NCI-H1694 (cell line): ENCODE measurements at regions not wholly inside any gene's neighbourhood (a gene's known extent, or its start where the extent isn't known, plus 50 kb on each side); places are given as distances from the start of the nearest gene placed in this dataset.

Experiments
- DNase-seq: peaks from one replicate; lab custom pipeline; 2025; lab: John Stamatoyannopoulos, UW

DNA sequence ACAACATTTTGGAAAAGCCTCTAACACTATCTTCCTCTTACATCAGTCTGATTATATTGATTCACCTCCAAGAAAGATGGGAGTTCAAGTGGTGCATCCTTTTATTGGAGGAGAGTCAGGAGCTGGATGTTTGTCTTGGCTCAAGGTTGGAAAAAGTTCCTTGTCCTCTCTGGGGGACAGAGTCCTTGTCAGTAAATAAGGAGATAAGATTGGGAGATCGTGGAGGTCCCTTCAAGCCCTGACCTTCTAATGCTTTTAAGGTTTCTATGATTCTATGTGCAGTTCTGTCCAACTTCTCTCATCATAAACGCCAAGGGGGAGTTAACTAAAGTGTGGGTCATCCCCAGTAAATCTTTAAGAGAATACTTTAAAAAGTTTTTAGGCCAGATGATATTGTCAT lies 60.9 kb upstream of the CCBE1 start:
- DNase-seq, result no peak

DNA sequence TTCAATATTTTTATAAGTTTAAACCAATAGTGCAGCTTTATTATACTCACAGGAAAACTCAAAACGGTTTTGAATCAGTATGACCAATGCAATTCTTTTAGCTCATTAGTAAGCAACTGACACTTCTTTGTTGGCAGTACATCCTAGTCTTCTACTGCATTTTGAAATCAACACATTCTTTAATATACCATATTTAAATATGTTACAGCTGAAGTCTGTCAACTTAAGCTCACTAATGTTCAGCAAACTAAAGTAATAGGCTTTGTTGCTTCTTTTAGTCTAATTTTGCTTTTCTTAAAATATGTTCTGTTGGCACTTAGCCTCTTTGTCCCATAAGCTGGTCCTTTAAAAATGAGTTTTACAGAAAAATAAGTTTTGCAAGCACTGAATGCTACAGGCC lies 55.4 kb upstream of the CCBE1 start:
- no peak for DNase-seq

DNA sequence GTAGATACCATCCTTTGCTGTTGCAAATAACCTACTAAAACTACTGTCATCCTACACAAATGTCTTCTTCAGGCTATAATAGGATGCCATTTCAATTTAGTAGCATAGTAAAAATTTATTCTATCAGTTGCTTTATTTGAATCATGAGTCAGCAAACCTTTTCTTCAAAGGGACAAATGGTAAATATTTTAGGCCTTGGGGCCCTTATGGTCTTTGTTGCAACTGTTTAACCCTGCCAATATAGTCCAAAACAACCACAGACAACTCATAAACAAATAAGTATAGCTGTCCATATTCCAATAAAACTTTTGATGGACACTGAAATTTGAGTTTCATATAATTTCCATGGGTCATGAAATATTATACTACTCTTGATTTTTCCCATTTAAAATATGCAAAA lies 54.0 kb upstream of the CCBE1 start:
- DNase-seq, result no peak

DNA sequence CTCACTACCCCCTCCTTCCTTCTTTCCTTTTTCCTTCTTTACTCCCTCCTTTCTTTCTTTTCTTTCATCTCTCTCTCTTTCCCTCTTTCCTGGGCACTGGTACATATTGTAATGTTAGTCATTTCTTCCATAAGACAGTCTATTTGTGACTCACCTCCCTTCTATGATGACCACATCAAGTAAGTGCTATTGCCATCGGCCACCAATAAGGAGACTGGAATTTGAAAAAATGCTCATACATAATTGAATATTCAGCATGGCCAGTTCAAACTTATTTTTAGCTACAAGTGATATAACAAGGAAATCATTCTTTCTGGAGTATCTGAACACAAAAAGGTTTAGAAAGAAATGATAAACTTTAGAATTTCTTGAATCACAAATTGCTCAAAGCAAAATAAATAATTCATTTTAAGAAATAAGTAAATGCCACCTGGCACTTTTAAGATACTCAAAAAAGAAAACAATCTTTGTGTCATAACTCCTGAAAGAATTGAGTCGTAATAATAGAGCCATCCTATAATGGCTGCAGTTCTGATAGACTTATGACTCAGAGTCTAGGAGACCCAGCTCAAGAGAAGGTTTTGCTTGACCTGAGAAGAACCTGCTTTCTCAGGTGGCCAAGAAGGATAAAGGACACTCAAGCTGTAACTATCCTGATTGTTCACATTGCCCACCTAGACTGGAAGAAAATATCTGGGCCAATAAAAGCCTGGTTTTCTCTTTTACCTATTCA lies 51.6 kb upstream of the CCBE1 start:
- no peak for DNase-seq
